A549 (cell line): ENCODE measurements at regions not wholly inside any gene's neighbourhood (a gene's known extent, or its start where the extent isn't known, plus 50 kb on each side); places are given as distances from the start of the nearest gene placed in this dataset.
"Not testable (repeated sequence)": the region's sequence is repeated elsewhere in the genome, so short reads cannot be mapped to it uniquely, and the experiment has no call there.

Source experiments
- ATAC-seq, 2 experiments: fragments of 200-7000 bp in 1 of 2; fragments of >200 bp in 1 of 2; cut with Nextera tagmentation in 1 of 2; cut with Tn5 transposase in 1 of 2; 3 replicates each; pipeline versions ENCODE4 v1.8.0 to v1.9.1; 2018 to 2020; ENCODE audit warnings: mild to moderate bottlenecking in 1 of 2, moderate library complexity in 1 of 2
- CTCF ChIA-PET: fragments of 300-600 bp; sonication (Branson Sonifier 250); formaldehyde crosslinking; extraction: SDS; loops from one replicate; lab custom pipeline; 2021; ENCODE audit warnings: antibody characterized with exemption, inconsistent platforms; lab: Yijun Ruan, JAX
- POLR2A ChIA-PET: fragments of 350-600 bp; formaldehyde crosslinking; extraction: SDS; loops from one replicate; lab custom pipeline; 2021; ENCODE audit warnings: antibody characterized with exemption, inconsistent platforms; lab: Yijun Ruan, JAX
- DNase-seq, 2 experiments: peaks; one replicate each; pipeline versions ENCODE4 v3.0.0 to v3.0.0-alpha.2; 2011 to 2016; ENCODE audit warnings: low read depth in 1 of 2, low spot score in 1 of 2
- FAIRE-seq: peaks from 2 replicates; lab custom pipeline; 2011; peaks lifted over from hg19 to GRCh38; lab: Jason Lieb, UNC
- H3K27ac ChIP-seq, 2 experiments: fragments of >200 bp; sonication (Bioruptor Twin); formaldehyde crosslinking; 3 replicates each; pipeline ENCODE4 v1.5.1; 2016 to 2017
- H3K4me1 ChIP-seq: fragments of >200 bp; sonication (Bioruptor Twin); formaldehyde crosslinking; 3 replicates; pipeline ENCODE4 v1.6.1; 2016
- H3K4me2 ChIP-seq: fragments of >200 bp; sonication (Bioruptor Twin); formaldehyde crosslinking; 3 replicates; pipeline ENCODE4 v1.6.1; 2016
- H3K4me3 ChIP-seq: fragments of >200 bp; sonication (Bioruptor Twin); formaldehyde crosslinking; 3 replicates; pipeline ENCODE4 v1.5.1; 2016
- H3K9me3 ChIP-seq: fragments of >200 bp; sonication (Bioruptor Twin); formaldehyde crosslinking; 3 replicates; pipeline ENCODE4 v1.6.1; 2016
- CEBPB ChIP-seq, 2 experiments: fragments of >200 bp in 1 of 2; sonication (Bioruptor Twin) in 1 of 2; formaldehyde crosslinking in 1 of 2; IDR thresholded peaks; 2 replicates each; pipeline ENCODE4 v1.6.1; 2012 to 2016
- CHD2 ChIP-seq: fragments of 150-350 bp; IDR thresholded peaks from 2 replicates; pipeline ENCODE4 v1.6.1; 2014; ENCODE audit warnings: low read length; ENCODE audit not compliant: partially characterized antibody
- EHMT2 ChIP-seq: fragments of 200-600 bp; sonication (generic); IDR thresholded peaks from 2 replicates; pipeline ENCODE4 v1.6.1; 2016; ENCODE audit warnings: antibody characterized with exemption, low read depth, mild to moderate bottlenecking, moderate library complexity
- ESRRA ChIP-seq: fragments of 150-350 bp; IDR thresholded peaks from 2 replicates; pipeline ENCODE4 v1.6.1; 2014; ENCODE audit warnings: mild to moderate bottlenecking, low read length, borderline replicate concordance
- FOXS1 ChIP-seq: fragments of 250-450 bp; sonication (Bioruptor Pico); IDR thresholded peaks from 2 replicates; pipeline ENCODE4 v1.5.0; 2020; ENCODE audit warnings: mild to moderate bottlenecking, moderate library complexity
- HEYL ChIP-seq: fragments of 250-450 bp; sonication (Bioruptor Pico); IDR thresholded peaks from 2 replicates; pipeline ENCODE4 v1.8.0; 2021; ENCODE audit warnings: mild to moderate bottlenecking, moderate library complexity
- HOXA7 ChIP-seq: fragments of 250-450 bp; sonication (Bioruptor Pico); IDR thresholded peaks from 2 replicates; pipeline ENCODE4 v1.5.0; 2020; ENCODE audit warnings: mild to moderate bottlenecking, moderate library complexity
- JUNB ChIP-seq: fragments of >200 bp; sonication (Bioruptor Twin); formaldehyde crosslinking; IDR thresholded peaks from 2 replicates; pipeline ENCODE4 v1.6.1; 2016
- KDM5A ChIP-seq: fragments of 200-600 bp; sonication (generic); IDR thresholded peaks from 2 replicates; pipeline ENCODE4 v1.6.1; 2016; ENCODE audit warnings: antibody characterized with exemption, mild to moderate bottlenecking
- MAFK ChIP-seq: fragments of 450-650 bp; IDR thresholded peaks from 2 replicates; pipeline ENCODE4 v1.6.1; 2014; ENCODE audit not compliant: partially characterized antibody
- MYC ChIP-seq: IDR thresholded peaks from 2 replicates; pipeline ENCODE4 v1.6.1; 2012; ENCODE audit warnings: mild to moderate bottlenecking, inconsistent platforms, low read length, improper control_type of control experiment, borderline replicate concordance
- NPAS2 ChIP-seq: fragments of 250-450 bp; sonication (Bioruptor Pico); IDR thresholded peaks from 2 replicates; pipeline ENCODE4 v1.8.0; 2022; ENCODE audit warnings: mild to moderate bottlenecking, moderate library complexity, borderline replicate concordance
- NR3C1 ChIP-seq: fragments of >200 bp; sonication (Bioruptor Twin); formaldehyde crosslinking; IDR thresholded peaks from 3 replicates; pipeline ENCODE4 v1.6.1; 2017
- POLR2A ChIP-seq: IDR thresholded peaks from 2 replicates; pipeline ENCODE4 v1.6.1; 2012; ENCODE audit warnings: mild to moderate bottlenecking, low read length
- RAD21 ChIP-seq, 2 experiments: fragments of >200 bp in 1 of 2; sonication (Bioruptor Twin) in 1 of 2; formaldehyde crosslinking in 1 of 2; IDR thresholded peaks in 1 of 2; conservative IDR thresholded peaks in 1 of 2; 2 replicates in 1 of 2; 3 replicates in 1 of 2; pipeline ENCODE4 v1.6.1; 2012 to 2018; ENCODE audit warnings: inconsistent platforms in 1 of 2
- RARB ChIP-seq: fragments of 250-450 bp; sonication (Bioruptor Pico); IDR thresholded peaks from 2 replicates; pipeline ENCODE4 v1.8.0; 2021; ENCODE audit warnings: mild to moderate bottlenecking, moderate library complexity
- ZFP36 ChIP-seq: fragments of 450-650 bp; IDR thresholded peaks from 2 replicates; pipeline ENCODE4 v1.6.1; 2014; ENCODE audit warnings: borderline replicate concordance; ENCODE audit not compliant: partially characterized antibody
- WGBS: methylation state at CpG from one replicate; pipeline ENCODE4 v1.1.6; 2017; ENCODE audit errors: missing lambda C conversion rate; 5-methylcytosine and 5-hydroxymethylcytosine counted together
- TF ChIP-seq, protein P1 (sequence below): IDR thresholded peaks from 2 replicates; pipeline ENCODE4 v1.6.1; 2012; ENCODE audit warnings: low read depth, borderline replicate concordance
- TF ChIP-seq, protein P2 (sequence below): IDR thresholded peaks from 2 replicates; pipeline ENCODE4 v1.6.1; 2012

DNA sequence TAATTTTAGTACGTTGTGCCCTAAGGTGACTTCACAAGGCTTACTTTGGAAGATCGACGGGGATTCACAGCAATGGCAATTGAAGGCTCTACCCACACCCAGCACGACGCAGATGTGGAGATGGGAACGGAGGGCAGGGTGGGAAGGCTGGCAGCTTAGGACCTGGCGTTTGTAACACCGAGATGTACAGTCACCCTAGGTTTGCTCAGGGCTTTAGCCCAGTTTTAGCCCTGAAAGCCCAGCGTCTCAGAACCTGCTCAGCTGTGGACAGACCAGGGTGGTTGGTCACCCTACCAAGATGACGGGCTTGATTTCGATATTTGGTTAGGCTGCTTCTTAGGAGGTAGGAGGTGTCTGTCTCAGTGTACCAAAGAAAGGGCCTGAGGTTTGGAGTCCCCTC, 100.5 kb upstream of the MED13L start:
- Histone ChIP-seq H3K9me3 (no peaks in the 10 kb centered on the region), H3K4me3 (no peak overlapping the region), H3K27ac (peak overlapping the region; percentile 99), H3K4me2 (peak overlapping the region; percentile 76; the same call in 2 of the 3 replicates), H3K4me1 (peaks cover 85% of the 10 kb centered on the region)
- DNase-seq (no peak), FAIRE-seq (no peak), ATAC-seq (no peak)
- ChIA-PET POLR2A (interaction anchor here (1.3 kb wide), 1 partner anchor 9 kb away, joined by 3 read pairs; no protein-coding TSS in a partner anchor), CTCF (interaction anchor here (0.7 to 2.2 kb wide), 4 partner anchors 11 to 380 kb away, joined by 3 to 8 read pairs (median 4); no protein-coding TSS in a partner anchor)
- WGBS = 94% methylated on average over 11 of the region's 11 CpGs
- TF ChIP-seq ESRRA (no peak), RARB (CRISPR knock-in tag) (no peak), CHD2 (no peak), RAD21 (conservative IDR thresholded peaks at IDR 0.05 in 1 of 2, IDR thresholded peaks at IDR 0.05 in 1 of 2) (no peak), KDM5A (no peak), MYC (no peak)
- TF ChIP-seq, protein P1, sequence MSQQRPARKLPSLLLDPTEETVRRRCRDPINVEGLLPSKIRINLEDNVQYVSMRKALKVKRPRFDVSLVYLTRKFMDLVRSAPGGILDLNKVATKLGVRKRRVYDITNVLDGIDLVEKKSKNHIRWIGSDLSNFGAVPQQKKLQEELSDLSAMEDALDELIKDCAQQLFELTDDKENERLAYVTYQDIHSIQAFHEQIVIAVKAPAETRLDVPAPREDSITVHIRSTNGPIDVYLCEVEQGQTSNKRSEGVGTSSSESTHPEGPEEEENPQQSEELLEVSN = no peak

DNA sequence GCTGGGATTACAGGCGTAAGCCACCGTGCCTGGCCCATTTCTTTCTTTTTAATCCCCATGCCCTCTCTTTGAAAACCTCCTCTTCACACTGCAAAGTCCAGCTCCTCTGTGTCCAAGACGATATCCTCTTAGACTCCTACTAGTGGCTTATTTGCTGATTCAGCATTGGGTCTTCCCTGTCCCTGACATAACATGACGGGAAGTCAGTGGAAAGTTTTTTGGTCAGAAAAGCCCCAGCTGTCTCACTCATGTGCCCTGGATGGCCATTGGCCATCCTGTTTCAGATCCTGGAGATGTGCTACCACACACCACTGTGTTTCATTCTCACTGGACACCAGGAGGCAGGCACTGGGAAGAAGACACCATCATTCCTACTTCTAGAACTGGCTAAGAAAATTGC, 102.6 kb upstream of the MED13L start:
- no peak overlapping the region for H3K4me3 ChIP-seq
- FAIRE-seq (no peak), DNase-seq (peak in 1 of 2 experiments; percentile 44), ATAC-seq (no peak)
- POLR2A ChIA-PET = no interaction called here
- WGBS = 87% methylated on average over 4 of the region's 4 CpGs
- CTCF ChIA-PET = no interaction called here
- TF ChIP-seq NPAS2 (CRISPR knock-in tag) (no peak), JUNB (no peak), HEYL (no peak), NR3C1 (no peak), MAFK (peak; percentile 98), KDM5A (no peak), CEBPB (IDR thresholded peaks at IDR 0.05) (no peak), ZFP36 (no peak)
- TF ChIP-seq, protein P2, sequence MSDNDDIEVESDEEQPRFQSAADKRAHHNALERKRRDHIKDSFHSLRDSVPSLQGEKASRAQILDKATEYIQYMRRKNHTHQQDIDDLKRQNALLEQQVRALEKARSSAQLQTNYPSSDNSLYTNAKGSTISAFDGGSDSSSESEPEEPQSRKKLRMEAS = no peak
- peaks cover 86% of the 10 kb centered on the region for H3K4me1 ChIP-seq
- H3K9me3 ChIP-seq = no peaks in the 10 kb centered on the region
- H3K4me2 ChIP-seq = no peak overlapping the region; the same call in 2 of the 3 replicates
- peak overlapping the region; percentile 99 for H3K27ac ChIP-seq

DNA sequence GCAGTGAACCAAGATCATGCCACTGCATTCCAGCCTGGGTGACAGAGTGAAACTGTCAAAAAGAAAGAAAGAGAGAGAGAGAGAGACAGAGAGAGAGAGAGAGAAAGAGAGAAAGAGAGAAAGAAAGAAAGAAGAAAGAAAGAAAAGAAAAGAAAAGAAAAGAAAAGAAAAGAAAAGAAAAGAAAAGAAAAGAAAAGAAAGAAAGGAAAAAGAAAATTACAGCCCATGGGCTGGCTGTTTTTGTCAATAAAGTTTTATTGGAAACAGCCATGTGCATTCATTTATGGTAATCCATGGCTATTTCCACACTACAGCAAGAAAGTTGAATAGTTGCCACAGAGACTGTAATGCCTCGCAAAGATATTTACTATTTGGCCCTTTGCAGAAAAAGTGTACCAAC, 103.2 kb upstream of the MED13L start:
- not testable (repeated sequence) for FAIRE-seq
- TF ChIP-seq, protein P2 = peak; percentile 52
- TF ChIP-seq, all 56 proteins: peak for 1; not testable (repeated sequence) for 55
- ChIA-PET POLR2A (interaction anchor here (1.6 kb wide), 1 partner anchor 103 kb away, joined by 7 read pairs; the partner anchor contains the start of gene MED13L), CTCF (interaction anchor here (1.0 kb wide), 1 partner anchor 25 kb away, joined by 3 read pairs; no protein-coding TSS in a partner anchor)
- ATAC-seq, H3K4me3 ChIP-seq, H3K9me3 ChIP-seq, DNase-seq: not testable (repeated sequence)
- WGBS = 74% methylated on average over 1 of the region's 1 CpG
- H3K4me2 ChIP-seq = peak overlapping the region; percentile 79
- H3K4me1 ChIP-seq = peaks cover 91% of the 10 kb centered on the region
- H3K27ac ChIP-seq = peak overlapping the region; percentile 99

DNA sequence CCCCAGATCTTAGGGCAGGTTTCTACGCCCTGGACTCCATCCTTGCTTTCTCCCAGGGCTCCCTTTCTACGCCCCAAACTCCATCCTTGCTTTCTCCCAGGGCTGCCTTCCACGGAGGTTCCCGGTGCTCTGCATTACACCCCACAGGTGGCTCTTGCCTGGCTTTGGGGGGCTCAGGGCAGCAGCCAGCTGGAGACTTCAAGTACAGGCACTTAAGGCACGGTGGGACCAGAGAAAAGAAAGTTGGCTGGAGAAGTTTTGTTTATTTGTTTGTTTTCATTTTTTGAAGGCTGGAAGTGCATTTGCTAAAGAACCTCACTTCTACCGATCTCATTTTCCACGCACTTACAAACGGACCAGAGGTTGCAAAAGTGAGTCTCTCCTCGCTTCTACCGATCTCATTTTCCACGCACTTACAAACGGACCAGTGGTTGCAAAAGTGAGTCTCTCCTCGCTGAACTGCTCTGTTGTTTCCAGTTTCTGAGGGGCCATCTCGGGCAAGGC, 103.8 kb upstream of the MED13L start:
- peak overlapping the region; percentile 17; the same call in 2 of the 3 replicates for H3K4me3 ChIP-seq
- 24% methylated on average over 14 of the region's 14 CpGs for WGBS
- peak overlapping the region; percentile 79 for H3K4me2 ChIP-seq
- peak overlapping the region; percentile 99 for H3K27ac ChIP-seq
- ChIA-PET CTCF (interaction anchor here (0.8 to 1.0 kb wide), 3 partner anchors 7 to 49 kb away, joined by 3 to 4 read pairs (median 4); no protein-coding TSS in a partner anchor), POLR2A (interaction anchor here (0.7 to 1.6 kb wide), 7 partner anchors 12 to 144 kb away, joined by 3 to 7 read pairs (median 5); partner anchors contain the start of gene MED13L)
- no peaks in the 10 kb centered on the region for H3K9me3 ChIP-seq
- DNase-seq (no peak), ATAC-seq (no peak), FAIRE-seq (no peak)
- TF ChIP-seq POLR2A = 0 out of 2 replicates have a peak, but pooled peaks have one; percentile 14
- no peak for TF ChIP-seq KDM5A
- TF ChIP-seq FOXS1 (CRISPR knock-in tag) = no peak
- TF ChIP-seq HOXA7 (CRISPR knock-in tag) = no peak
- TF ChIP-seq EHMT2 = no peak
- peaks cover 91% of the 10 kb centered on the region for H3K4me1 ChIP-seq
